Endodermal cell (in vitro differentiated cells): ENCODE measurements at regions not wholly inside any gene's neighbourhood (a gene's known extent, or its start where the extent isn't known, plus 50 kb on each side); places are given as distances from the start of the nearest gene placed in this dataset.

Source experiments
- DNase-seq: peaks from one replicate; pipeline ENCODE4 v3.0.0-alpha.2; 2017
- H3K27ac ChIP-seq: 2 replicates; pipeline ENCODE4 v1.5.1; 2013; ENCODE audit warnings: mild to moderate bottlenecking, low read depth, low read length, moderate library complexity
- H3K27me3 ChIP-seq: 2 replicates; pipeline ENCODE4 v1.6.1; 2013; ENCODE audit warnings: mild to moderate bottlenecking, low read length, moderate library complexity; ENCODE audit not compliant: insufficient read depth, control insufficient read depth, poor library complexity, severe bottlenecking
- H3K36me3 ChIP-seq: 2 replicates; pipeline ENCODE4 v1.7.0; 2013; ENCODE audit warnings: mild to moderate bottlenecking, low read length, moderate library complexity; ENCODE audit not compliant: control insufficient read depth, insufficient read depth
- H3K4me1 ChIP-seq: one replicate; pipeline ENCODE4 v1.7.0; 2013; ENCODE audit warnings: low read length; ENCODE audit not compliant: control insufficient read depth, insufficient read depth
- H3K4me3 ChIP-seq: 2 replicates; pipeline ENCODE4 v1.5.1; 2013; ENCODE audit warnings: mild to moderate bottlenecking, low read length, moderate library complexity
- H3K9ac ChIP-seq: 2 replicates; pipeline ENCODE4 v1.6.1; 2013; ENCODE audit warnings: mild to moderate bottlenecking, low read length, moderate library complexity; ENCODE audit not compliant: poor library complexity, severe bottlenecking; ENCODE audit errors: extremely low read depth
- H3K9me3 ChIP-seq: 2 replicates; pipeline ENCODE4 v1.6.1; 2013; ENCODE audit warnings: mild to moderate bottlenecking, low read length, moderate library complexity; ENCODE audit not compliant: control insufficient read depth
- H3K27ac Mint-ChIP-seq: 2 replicates; pipeline ENCODE4 v1.8.0; 2020; ENCODE audit warnings: mixed read lengths
- H3K27me3 Mint-ChIP-seq: 2 replicates; pipeline ENCODE4 v1.8.0; 2021; ENCODE audit warnings: mild to moderate bottlenecking, mixed read lengths; ENCODE audit not compliant: insufficient read depth
- H3K36me3 Mint-ChIP-seq: 2 replicates; pipeline ENCODE4 v1.8.0; 2020; ENCODE audit warnings: low read depth, mixed read lengths
- H3K4me1 Mint-ChIP-seq: 2 replicates; pipeline ENCODE4 v1.8.0; 2020; ENCODE audit warnings: mixed read lengths
- H3K4me3 Mint-ChIP-seq: 2 replicates; pipeline ENCODE4 v1.8.0; 2020; ENCODE audit warnings: mild to moderate bottlenecking, moderate library complexity, mixed read lengths
- H3K9me3 Mint-ChIP-seq: 2 replicates; pipeline ENCODE4 v1.8.0; 2020; ENCODE audit warnings: mild to moderate bottlenecking, mixed read lengths
- CTCF ChIP-seq: fragments of 200-600 bp; sonication (generic); conservative IDR thresholded peaks from 2 replicates; pipeline ENCODE4 v1.5.0; 2021; ENCODE audit warnings: antibody characterized with exemption, mild to moderate bottlenecking
- WGBS, 2 experiments: methylation state at CpG; one replicate each; pipeline versions ENCODE4 v1.1.5 to v1.1.7; 2013; ENCODE audit warnings: missing lambda C conversion rate in 2 of 2, mixed read lengths in 1 of 2; ENCODE audit not compliant: insufficient coverage in 1 of 2, insufficient read length in 1 of 2; 5-methylcytosine and 5-hydroxymethylcytosine counted together

GRCh38 chr3:194076475-194076874 is 59.5 kb upstream of the HES1 start:
- no peak overlapping the region for H3K27ac Mint-ChIP-seq
- 87% methylated on average over 5 to 7 of the region's 7 CpGs for WGBS, 2 experiments

GRCh38 chr3:194077602-194078001 is 58.3 kb upstream of the HES1 start:
- no peaks in the 10 kb centered on the region for H3K27me3 ChIP-seq
- no peak overlapping the region for H3K27ac Mint-ChIP-seq
- H3K4me3 ChIP-seq: no peak overlapping the region
- peaks cover 6% of the 10 kb centered on the region for H3K4me1 ChIP-seq
- no peak overlapping the region for H3K27ac ChIP-seq
- no peak for TF ChIP-seq CTCF
- H3K9ac ChIP-seq: no peak overlapping the region
- DNase-seq: no peak
- no peaks in the 10 kb centered on the region for H3K36me3 ChIP-seq
- 95 to 100% methylated on average over 2 of the region's 2 CpGs for WGBS, 2 experiments
- no peak overlapping the region for H3K4me3 Mint-ChIP-seq
- H3K9me3 ChIP-seq: no peaks in the 10 kb centered on the region
- H3K4me1 Mint-ChIP-seq: peaks cover 10% of the 10 kb centered on the region
- H3K36me3 Mint-ChIP-seq: no peaks in the 10 kb centered on the region
- peaks cover 2% of the 10 kb centered on the region for H3K9me3 Mint-ChIP-seq
- H3K27me3 Mint-ChIP-seq: peaks cover 4% of the 10 kb centered on the region

More at GRCh38 chr3:194076475-194076874, 59.5 kb upstream of the HES1 start:
- Mint-ChIP-seq H3K4me3 (no peak overlapping the region), H3K9me3 (peaks cover 2% of the 10 kb centered on the region), H3K36me3 (no peaks in the 10 kb centered on the region), H3K4me1 (peaks cover 4% of the 10 kb centered on the region), H3K27me3 (peaks cover 4% of the 10 kb centered on the region)
- H3K9me3 ChIP-seq: no peaks in the 10 kb centered on the region
- TF ChIP-seq CTCF: no peak
- peaks cover 2% of the 10 kb centered on the region for H3K27me3 ChIP-seq
- no peak overlapping the region for H3K27ac ChIP-seq
- H3K9ac ChIP-seq: no peak overlapping the region
- H3K4me1 ChIP-seq: no peaks in the 10 kb centered on the region
- H3K36me3 ChIP-seq: no peaks in the 10 kb centered on the region
- H3K4me3 ChIP-seq: no peak overlapping the region
- DNase-seq: peak; percentile 27

- H3K27ac ChIP-seq: no peak overlapping the region
- H3K4me1 ChIP-seq: peaks cover 6% of the 10 kb centered on the region
- no peak overlapping the region for H3K4me3 Mint-ChIP-seq
- H3K4me1 Mint-ChIP-seq: peaks cover 15% of the 10 kb centered on the region
- H3K27me3 ChIP-seq: no peaks in the 10 kb centered on the region
- H3K9me3 ChIP-seq: no peaks in the 10 kb centered on the region
- no peak for DNase-seq
- no peak overlapping the region for H3K9ac ChIP-seq
- H3K9me3 Mint-ChIP-seq: peaks cover 2% of the 10 kb centered on the region
- TF ChIP-seq CTCF: no peak
- no peak overlapping the region for H3K27ac Mint-ChIP-seq
- peaks cover 4% of the 10 kb centered on the region for H3K27me3 Mint-ChIP-seq
- H3K4me3 ChIP-seq: no peak overlapping the region
- 84 to 96% methylated on average over 5 to 8 of the region's 8 CpGs for WGBS, 2 experiments
- H3K36me3 Mint-ChIP-seq: no peaks in the 10 kb centered on the region
- no peaks in the 10 kb centered on the region for H3K36me3 ChIP-seq
Observed at GRCh38 chr3:194078045-194078821, 57.7 kb upstream of the HES1 start.
